Esophagus squamous epithelium (tissue), 5 donors: ENCODE measurements at regions not wholly inside any gene's neighbourhood (a gene's known extent, or its start where the extent isn't known, plus 50 kb on each side); places are given as distances from the start of the nearest gene placed in this dataset.

Source experiments
- DNase-seq: peaks from one replicate; lab custom pipeline; 2025; lab: John Stamatoyannopoulos, UW
- H3K27ac ChIP-seq, 4 donors: fragments of 200-600 bp; sonication (generic); one replicate each; pipeline ENCODE4 v1.5.1; 2016 to 2019; ENCODE audit warnings: mild to moderate bottlenecking in 1 of 4
- H3K27me3 ChIP-seq, 4 donors: fragments of 200-600 bp; sonication (generic); 1 replicate in 3 of 4; 2 replicates in 1 of 4; pipeline versions ENCODE4 v1.5.1 to v1.6.0; 2017 to 2021; ENCODE audit warnings: antibody characterized with exemption in 1 of 4
- H3K36me3 ChIP-seq, 3 donors: fragments of 200-600 bp; sonication (generic); one replicate each; pipeline ENCODE4 v1.5.1; 2016 to 2019
- H3K4me1 ChIP-seq, 3 donors: fragments of 200-600 bp; sonication (generic); one replicate each; pipeline ENCODE4 v1.5.1; 2017 to 2019
- H3K4me3 ChIP-seq, 4 donors: fragments of 200-600 bp; sonication (generic); 1 replicate in 3 of 4; 2 replicates in 1 of 4; pipeline ENCODE4 v1.5.1; 2016 to 2019; ENCODE audit warnings: mild to moderate bottlenecking in 2 of 4, moderate library complexity in 1 of 4
- H3K9me3 ChIP-seq, 3 donors: fragments of 200-600 bp; sonication (generic); one replicate each; pipeline ENCODE4 v1.5.1; 2016 to 2019
- CTCF ChIP-seq, 6 experiments: fragments of 450-650 bp in 4 of 6; fragments of 200-600 bp in 2 of 6; sonication (generic) in 2 of 6; IDR thresholded peaks; one replicate each; pipeline ENCODE4 v1.5.1; 2016 to 2019; ENCODE audit warnings: antibody characterized with exemption in 6 of 6, mild to moderate bottlenecking in 4 of 6, moderate library complexity in 4 of 6
- POLR2A ChIP-seq, 4 donors: fragments of 450-650 bp; IDR thresholded peaks; one replicate each; pipeline ENCODE4 v1.6.1; 2017; ENCODE audit warnings: antibody characterized with exemption in 4 of 4, mild to moderate bottlenecking in 4 of 4, moderate library complexity in 3 of 4
- WGBS, 2 donors: methylation state at CpG; one replicate each; pipeline ENCODE4 v1.1.5; 2018; 5-methylcytosine and 5-hydroxymethylcytosine counted together
- intact Hi-C: fragments of 100-400 bp; cut with DNase I; formaldehyde crosslinking; loops from one replicate; pipeline ENCODE4 v1.15.0; 2022
- donor health status: DM: yes; HTN: yes; CAD: no.

- H3K36me3 ChIP-seq = no peaks in the 10 kb centered on the region
- TF ChIP-seq CTCF (IDR thresholded peaks at IDR 0.05) (no peak), POLR2A (IDR thresholded peaks at IDR 0.05) (no peak)
- intact Hi-C loops = no loop called here
- H3K27ac ChIP-seq = no peak overlapping the region
- no peaks in the 10 kb centered on the region for H3K4me1 ChIP-seq
- H3K9me3 ChIP-seq = no peaks in the 10 kb centered on the region
- DNase-seq = no peak
- WGBS, 2 donors = 82 to 91% methylated on average over 2 of the region's 2 CpGs
- H3K4me3 ChIP-seq = no peak overlapping the region
- H3K27me3 ChIP-seq = peaks cover 0 to 3% (median 0%) of the 10 kb centered on the region in 4 donors
Observed at GRCh38 chr18:64254399-64255093, 105.7 kb upstream of the LINC00305 start.

GRCh38 chr18:64253873-64254272 lies 105.0 kb upstream of the LINC00305 start:
- peaks cover 0 to 3% (median 0%) of the 10 kb centered on the region in 4 donors for H3K27me3 ChIP-seq
- intact Hi-C loops = no loop called here

GRCh38 chr18:64253222-64253621 lies 104.3 kb upstream of the LINC00305 start:
- Histone ChIP-seq H3K9me3 (no peaks in the 10 kb centered on the region), H3K4me1 (no peaks in the 10 kb centered on the region), H3K27me3 (peaks cover 0 to 3% (median 0%) of the 10 kb centered on the region in 4 donors), H3K27ac (no peak overlapping the region), H3K4me3 (no peak overlapping the region), H3K36me3 (no peaks in the 10 kb centered on the region)
- no peak for DNase-seq
- intact Hi-C loops = no loop called here
- 73 to 78% methylated on average over 4 of the region's 4 CpGs for WGBS, 2 donors
- no peak for TF ChIP-seq CTCF (IDR thresholded peaks at IDR 0.05)
- no peak for TF ChIP-seq POLR2A (IDR thresholded peaks at IDR 0.05)

More at GRCh38 chr18:64253873-64254272, 105.0 kb upstream of the LINC00305 start:
- H3K4me3 ChIP-seq = no peak overlapping the region
- TF ChIP-seq CTCF (IDR thresholded peaks at IDR 0.05) = no peak
- TF ChIP-seq POLR2A (IDR thresholded peaks at IDR 0.05) = no peak
- H3K36me3 ChIP-seq = no peaks in the 10 kb centered on the region
- no peak overlapping the region for H3K27ac ChIP-seq
- no peaks in the 10 kb centered on the region for H3K9me3 ChIP-seq
- H3K4me1 ChIP-seq = no peaks in the 10 kb centered on the region
- no peak for DNase-seq
- WGBS, 2 donors = 56 to 63% methylated on average over 2 of the region's 2 CpGs

GRCh38 chr18:64248836-64249235 lies 99.9 kb upstream of the LINC00305 start:
- intact Hi-C loops = no loop called here
- DNase-seq = no peak
- TF ChIP-seq CTCF (IDR thresholded peaks at IDR 0.05) (no peak), POLR2A (IDR thresholded peaks at IDR 0.05) (no peak)
- Histone ChIP-seq H3K9me3 (no peaks in the 10 kb centered on the region), H3K27me3 (peaks cover 0 to 3% (median 0%) of the 10 kb centered on the region in 4 donors), H3K4me1 (no peaks in the 10 kb centered on the region), H3K27ac (no peak overlapping the region), H3K36me3 (no peaks in the 10 kb centered on the region), H3K4me3 (no peak overlapping the region)
- 48 to 59% methylated on average over 8 of the region's 8 CpGs for WGBS, 2 donors

GRCh38 chr18:64245126-64245861 lies 96.4 kb upstream of the LINC00305 start:
- Histone ChIP-seq H3K36me3 (no peaks in the 10 kb centered on the region), H3K27ac (no peak overlapping the region), H3K9me3 (no peaks in the 10 kb centered on the region), H3K27me3 (no peaks in the 10 kb centered on the region), H3K4me1 (no peaks in the 10 kb centered on the region), H3K4me3 (no peak overlapping the region)
- 49 to 55% methylated on average over 2 of the region's 2 CpGs for WGBS, 2 donors
- no peak for DNase-seq
- intact Hi-C loops = no loop called here
- TF ChIP-seq CTCF (IDR thresholded peaks at IDR 0.05) = no peak
- no peak for TF ChIP-seq POLR2A (IDR thresholded peaks at IDR 0.05)
